HCT116 (cell line): ENCODE measurements at regions not wholly inside any gene's neighbourhood (a gene's known extent, or its start where the extent isn't known, plus 50 kb on each side); places are given as distances from the start of the nearest gene placed in this dataset.

ENCODE experiments used
- ATAC-seq: fragments of 200-7000 bp; cut with Tn5 transposase; 2 replicates; pipeline ENCODE4 v1.9.1; 2020; ENCODE audit warnings: mild to moderate bottlenecking, moderate library complexity
- BruUV-seq: library from RNA; stranded (reverse); fragments of 400-500 nt; replicated peaks from 2 replicates; lab custom pipeline; 2021; lab: Mats Ljungman, UMichigan
- CTCF ChIA-PET: fragments of 300-600 bp; sonication (Branson Sonifier 250); formaldehyde crosslinking; loops from one replicate; lab custom pipeline; 2021; ENCODE audit warnings: antibody characterized with exemption; lab: Charles Lee
- POLR2A ChIA-PET: fragments of 300-600, 350-600 bp; sonication (Branson Sonifier 250); formaldehyde crosslinking; loops from one replicate; lab custom pipeline; 2021; ENCODE audit warnings: antibody characterized with exemption; lab: Charles Lee
- RAD21 ChIA-PET, 2 experiments: fragments of 300-600 bp; sonication (Branson Sonifier 250); formaldehyde crosslinking; loops; one replicate each; lab custom pipeline; 2023; ENCODE audit warnings: low total read pairs in 2 of 2; ENCODE audit not compliant: uncharacterized antibody in 2 of 2, unreplicated experiment in 2 of 2, low non-redundant PET in 1 of 2; lab: Charles Lee
- DNase-seq: peaks from one replicate; pipeline ENCODE4 v3.0.0-alpha.2; 2010; ENCODE audit warnings: low read depth, low spot score
- H2AFZ ChIP-seq: fragments of 200-600 bp; shearing (Covaris generic), sonication (generic); 2 replicates; pipeline ENCODE4 v1.6.1; 2017; ENCODE audit warnings: low read depth, mixed run types, mixed read lengths, antibody characterized with exemption, low read length; ENCODE audit not compliant: poor library complexity, severe bottlenecking
- H3K27ac ChIP-seq: 2 replicates; pipeline ENCODE4 v1.5.1; 2012; ENCODE audit warnings: low read depth, low read length
- H3K27me3 ChIP-seq: fragments of 200-600 bp; sonication (generic); 2 replicates; pipeline ENCODE4 v1.6.1; 2016; ENCODE audit warnings: mixed run types, low read length, mixed read lengths; ENCODE audit not compliant: insufficient read depth
- H3K36me3 ChIP-seq, 2 experiments: fragments of 200-500 bp in 1 of 2; fragments of 200-600 bp in 1 of 2; sonication (Bioruptor generic) in 1 of 2; sonication (generic) in 1 of 2; 2 replicates each; pipeline versions ENCODE4 v1.5.1 to v1.6.1; 2014 to 2016; ENCODE audit warnings: low read length in 2 of 2, inconsistent platforms in 1 of 2, mixed read lengths in 1 of 2, mixed run types in 1 of 2; ENCODE audit not compliant: insufficient read depth in 2 of 2, control insufficient read depth in 1 of 2
- H3K4me1 ChIP-seq, 2 experiments: fragments of 200-600 bp in 1 of 2; sonication (generic) in 1 of 2; 2 replicates each; pipeline versions ENCODE4 v1.5.1 to v1.6.1; 2012 to 2017; ENCODE audit warnings: low read length in 2 of 2, inconsistent platforms in 1 of 2, mild to moderate bottlenecking in 1 of 2, mixed read lengths in 1 of 2, mixed run types in 1 of 2, moderate library complexity in 1 of 2; ENCODE audit not compliant: insufficient read depth in 2 of 2, control insufficient read depth in 1 of 2
- H3K4me2 ChIP-seq: fragments of 200-600 bp; sonication (generic); 2 replicates; pipeline ENCODE4 v1.6.1; 2017; ENCODE audit warnings: mixed run types, low read length, mixed read lengths
- H3K4me3 ChIP-seq, 2 experiments: fragments of 200-600 bp in 1 of 2; sonication (generic) in 1 of 2; replicated peaks in 1 of 2; 2 replicates each; pipeline ENCODE4 v1.5.1; 2011 to 2016; ENCODE audit warnings: low read length in 2 of 2, control low read depth in 1 of 2, low read depth in 1 of 2, mild to moderate bottlenecking in 1 of 2, mixed read lengths in 1 of 2, mixed run types in 1 of 2
- H3K79me2 ChIP-seq: fragments of 200-600 bp; sonication (generic); 2 replicates; pipeline ENCODE4 v1.6.1; 2017; ENCODE audit warnings: mild to moderate bottlenecking, mixed run types, low read length, moderate library complexity, mixed read lengths; ENCODE audit not compliant: insufficient read depth
- H3K9ac ChIP-seq: fragments of 200-600 bp; sonication (generic); 2 replicates; pipeline ENCODE4 v1.6.1; 2016; ENCODE audit warnings: low read length, mixed read lengths
- H3K9me2 ChIP-seq: fragments of 200-600 bp; sonication (generic), shearing (Covaris generic); 2 replicates; pipeline ENCODE4 v1.6.1; 2017; ENCODE audit warnings: mixed run types, mild to moderate bottlenecking, moderate library complexity; ENCODE audit not compliant: insufficient read depth
- H3K9me3 ChIP-seq, 2 experiments: fragments of 200-500 bp in 1 of 2; fragments of 200-600 bp in 1 of 2; sonication (Bioruptor generic) in 1 of 2; sonication (generic) in 1 of 2; 2 replicates each; pipeline ENCODE4 v1.6.1; 2014 to 2017; ENCODE audit warnings: low read length in 2 of 2, mixed read lengths in 2 of 2, inconsistent platforms in 1 of 2, low read depth in 1 of 2, mild to moderate bottlenecking in 1 of 2, mixed run types in 1 of 2, moderate library complexity in 1 of 2; ENCODE audit not compliant: control insufficient read depth in 1 of 2, insufficient read depth in 1 of 2
- H4K20me1 ChIP-seq: fragments of 200-600 bp; sonication (generic), shearing (Covaris generic); 2 replicates; pipeline ENCODE4 v1.6.1; 2017; ENCODE audit warnings: mixed run types, mild to moderate bottlenecking, moderate library complexity; ENCODE audit not compliant: insufficient read depth
- EZH2 ChIP-seq: fragments of 200-600 bp; sonication (generic); IDR thresholded peaks from 2 replicates; pipeline ENCODE4 v1.6.1; 2017; ENCODE audit warnings: antibody characterized with exemption, mixed run types
- POLR2AphosphoS5 ChIP-seq: IDR thresholded peaks from 2 replicates; pipeline ENCODE4 v1.6.1; 2011; ENCODE audit warnings: mild to moderate bottlenecking, low read depth, low read length, moderate library complexity
- REST ChIP-seq: IDR thresholded peaks from 2 replicates; pipeline ENCODE4 v1.6.1; 2012; ENCODE audit warnings: low read depth
- ZFX ChIP-seq: fragments of 450-650 bp; IDR thresholded peaks from 2 replicates; pipeline ENCODE4 v1.6.1; 2017
- intact Hi-C: fragments of 100-400 bp; cut with micrococcal nuclease; formaldehyde crosslinking; loops from 2 replicates; pipeline ENCODE4 v1.10.0; 2022
- TF ChIP-seq, protein P1 (sequence below): IDR thresholded peaks from 2 replicates; pipeline ENCODE4 v1.6.1; 2012
- TF ChIP-seq, protein P2 (sequence below), 3 experiments: fragments of 200-600 bp in 1 of 3; sonication (generic) in 1 of 3; IDR thresholded peaks in 2 of 3; conservative IDR thresholded peaks in 1 of 3; 2 replicates each; pipeline ENCODE4 v1.5.1; 2012 to 2017; ENCODE audit warnings: low read depth in 2 of 3, low read length in 2 of 3, antibody characterized with exemption in 1 of 3, borderline replicate concordance in 1 of 3, control low read depth in 1 of 3, mild to moderate bottlenecking in 1 of 3, mixed read lengths in 1 of 3, mixed run types in 1 of 3, moderate library complexity in 1 of 3; ENCODE audit not compliant: insufficient read depth in 1 of 3

- no peaks in the 10 kb centered on the region for H3K9me2 ChIP-seq
- H3K36me3 ChIP-seq: no peaks in the 10 kb centered on the region
- no TSS peak for BruUV-seq
- no peak overlapping the region for H3K4me3 ChIP-seq
- no peak for DNase-seq
- no peaks in the 10 kb centered on the region for H3K4me1 ChIP-seq
- intact Hi-C loops: no loop called here
- H3K9me3 ChIP-seq: peaks cover 6 to 15% of the 10 kb centered on the region in 2 experiments; a peak in 2 of 4 replicates
- no peaks in the 10 kb centered on the region for H3K79me2 ChIP-seq
- H3K9ac ChIP-seq: no peak overlapping the region
- TF ChIP-seq, protein P1, sequence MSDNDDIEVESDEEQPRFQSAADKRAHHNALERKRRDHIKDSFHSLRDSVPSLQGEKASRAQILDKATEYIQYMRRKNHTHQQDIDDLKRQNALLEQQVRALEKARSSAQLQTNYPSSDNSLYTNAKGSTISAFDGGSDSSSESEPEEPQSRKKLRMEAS: no peak
- no peak for TF ChIP-seq POLR2AphosphoS5
- no peak for TF ChIP-seq ZFX
- no peak for TF ChIP-seq EZH2
- no peak for TF ChIP-seq REST
- TF ChIP-seq, protein P2, sequence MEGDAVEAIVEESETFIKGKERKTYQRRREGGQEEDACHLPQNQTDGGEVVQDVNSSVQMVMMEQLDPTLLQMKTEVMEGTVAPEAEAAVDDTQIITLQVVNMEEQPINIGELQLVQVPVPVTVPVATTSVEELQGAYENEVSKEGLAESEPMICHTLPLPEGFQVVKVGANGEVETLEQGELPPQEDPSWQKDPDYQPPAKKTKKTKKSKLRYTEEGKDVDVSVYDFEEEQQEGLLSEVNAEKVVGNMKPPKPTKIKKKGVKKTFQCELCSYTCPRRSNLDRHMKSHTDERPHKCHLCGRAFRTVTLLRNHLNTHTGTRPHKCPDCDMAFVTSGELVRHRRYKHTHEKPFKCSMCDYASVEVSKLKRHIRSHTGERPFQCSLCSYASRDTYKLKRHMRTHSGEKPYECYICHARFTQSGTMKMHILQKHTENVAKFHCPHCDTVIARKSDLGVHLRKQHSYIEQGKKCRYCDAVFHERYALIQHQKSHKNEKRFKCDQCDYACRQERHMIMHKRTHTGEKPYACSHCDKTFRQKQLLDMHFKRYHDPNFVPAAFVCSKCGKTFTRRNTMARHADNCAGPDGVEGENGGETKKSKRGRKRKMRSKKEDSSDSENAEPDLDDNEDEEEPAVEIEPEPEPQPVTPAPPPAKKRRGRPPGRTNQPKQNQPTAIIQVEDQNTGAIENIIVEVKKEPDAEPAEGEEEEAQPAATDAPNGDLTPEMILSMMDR (IDR thresholded peaks at IDR 0.05 in 2 of 3, conservative IDR thresholded peaks at IDR 0.05 in 1 of 3; ENCODE audit: borderline replicate concordance in 1 of 3, insufficient read depth in 1 of 3, low read depth in 2 of 3, low read length in 2 of 3): peak in 1 of 3 experiments; percentile 5; a peak in 1 of 6 replicates
- TF ChIP-seq, all 23 proteins: peak for 1
- ChIA-PET RAD21 (no interaction called here), CTCF (no interaction called here), POLR2A (no interaction called here)
- Histone ChIP-seq H4K20me1 (no peaks in the 10 kb centered on the region), H3K4me2 (no peak overlapping the region), H3K27ac (no peak overlapping the region), H2AFZ (no peak overlapping the region), H3K27me3 (no peaks in the 10 kb centered on the region)
- ATAC-seq: no peak
These were observed 700.0 kb upstream of the PCDH15 start for GRCh38 chr10:55500931-55501559.
